GM23338 (cell line): ENCODE measurements at regions not wholly inside any gene's neighbourhood (a gene's known extent, or its start where the extent isn't known, plus 50 kb on each side); places are given as distances from the start of the nearest gene placed in this dataset.

ENCODE experiments used
- ATAC-seq: fragments of 200-7000 bp; cut with Tn5 transposase; 3 replicates; pipeline ENCODE4 v1.9.1; 2020
- DNase-seq: peaks from one replicate; pipeline ENCODE4 v3.0.0-alpha.2; 2015; ENCODE audit warnings: low spot score
- H2AFZ ChIP-seq: fragments of 200-600 bp; sonication (generic); 2 replicates; pipeline ENCODE4 v1.8.0; 2016; ENCODE audit warnings: antibody characterized with exemption, mild to moderate bottlenecking, moderate library complexity
- H3F3A ChIP-seq: fragments of 200-600 bp; sonication (generic); replicated peaks from 2 replicates; pipeline ENCODE4 v1.8.0; 2017; ENCODE audit warnings: antibody characterized with exemption, mixed run types, low read depth
- H3K27ac ChIP-seq: fragments of 200-600 bp; sonication (generic); 2 replicates; pipeline ENCODE4 v1.6.1; 2016; ENCODE audit warnings: low read depth
- H3K27me3 ChIP-seq: fragments of 200-600 bp; sonication (generic); 2 replicates; pipeline ENCODE4 v1.8.0; 2016; ENCODE audit warnings: mild to moderate bottlenecking, mixed run types, moderate library complexity; ENCODE audit not compliant: insufficient read depth
- H3K36me3 ChIP-seq: fragments of 200-600 bp; sonication (generic); 2 replicates; pipeline ENCODE4 v1.8.0; 2016; ENCODE audit warnings: mild to moderate bottlenecking; ENCODE audit not compliant: insufficient read depth
- H3K4me1 ChIP-seq: fragments of 200-600 bp; sonication (generic); 2 replicates; pipeline ENCODE4 v1.8.0; 2016; ENCODE audit warnings: mild to moderate bottlenecking, moderate library complexity; ENCODE audit not compliant: insufficient read depth
- H3K4me2 ChIP-seq: fragments of 200-600 bp; sonication (generic); 2 replicates; pipeline ENCODE4 v1.7.1; 2017; ENCODE audit warnings: mixed run types
- H3K4me3 ChIP-seq: fragments of 200-600 bp; sonication (generic); 2 replicates; pipeline ENCODE4 v1.6.1; 2016; ENCODE audit warnings: mixed run types
- H3K79me2 ChIP-seq: fragments of 200-600 bp; sonication (generic); replicated peaks from 2 replicates; pipeline ENCODE4 v1.8.0; 2017; ENCODE audit warnings: mild to moderate bottlenecking; ENCODE audit not compliant: insufficient read depth
- H3K9me2 ChIP-seq: fragments of 200-600 bp; sonication (generic); 2 replicates; pipeline ENCODE4 v1.8.0; 2017; ENCODE audit not compliant: insufficient read depth
- H4K20me1 ChIP-seq: fragments of 200-600 bp; sonication (generic); replicated peaks from 2 replicates; pipeline ENCODE4 v1.8.0; 2017; ENCODE audit warnings: mild to moderate bottlenecking; ENCODE audit not compliant: insufficient read depth
- H3K27ac Mint-ChIP-seq: 2 replicates; pipeline ENCODE4 v1.8.0; 2020; ENCODE audit warnings: inconsistent platforms, mild to moderate bottlenecking, moderate library complexity, mixed read lengths
- H3K27me3 Mint-ChIP-seq: 3 replicates; pipeline ENCODE4 v1.8.0; 2022; ENCODE audit warnings: low read depth, mild to moderate bottlenecking, moderate library complexity, mixed read lengths, inconsistent platforms; ENCODE audit not compliant: insufficient read depth, poor library complexity
- H3K36me3 Mint-ChIP-seq: 3 replicates; pipeline ENCODE4 v1.8.0; 2021; ENCODE audit warnings: low read depth, mild to moderate bottlenecking, inconsistent platforms, moderate library complexity, mixed read lengths
- H3K4me1 Mint-ChIP-seq: 3 replicates; pipeline ENCODE4 v1.8.0; 2020; ENCODE audit warnings: mild to moderate bottlenecking, inconsistent platforms, mixed read lengths
- H3K4me3 Mint-ChIP-seq: 3 replicates; pipeline ENCODE4 v1.8.0; 2021; ENCODE audit warnings: moderate library complexity, mild to moderate bottlenecking, inconsistent platforms, mixed read lengths
- H3K9me3 Mint-ChIP-seq: 3 replicates; pipeline ENCODE4 v1.8.0; 2020; ENCODE audit warnings: moderate library complexity, mild to moderate bottlenecking, inconsistent platforms, mixed read lengths
- CREB1 ChIP-seq: fragments of 250-450 bp; sonication (Bioruptor Pico); IDR thresholded peaks from 2 replicates; pipeline ENCODE4 v1.5.0; 2020; ENCODE audit warnings: low read depth, mild to moderate bottlenecking, moderate library complexity
- ETS1 ChIP-seq: IDR thresholded peaks from 2 replicates; pipeline ENCODE4 v1.6.1; 2016; ENCODE audit warnings: antibody characterized with exemption
- EZH2 ChIP-seq: fragments of 200-600 bp; sonication (generic); IDR thresholded peaks from one replicate; pipeline ENCODE4 v1.8.0; 2017; ENCODE audit warnings: antibody characterized with exemption, mild to moderate bottlenecking, low read depth; ENCODE audit not compliant: unreplicated experiment
- EZH2phosphoT487 ChIP-seq: fragments of 200-600 bp; sonication (generic); IDR thresholded peaks from one replicate; pipeline ENCODE4 v1.8.1; 2018; ENCODE audit warnings: antibody characterized with exemption; ENCODE audit not compliant: unreplicated experiment
- JUNB ChIP-seq: IDR thresholded peaks from one replicate; pipeline ENCODE4 v1.6.1; 2016; ENCODE audit warnings: antibody characterized with exemption; ENCODE audit not compliant: unreplicated experiment
- NANOG ChIP-seq: IDR thresholded peaks from 2 replicates; pipeline ENCODE4 v1.6.1; 2016; ENCODE audit warnings: antibody characterized with exemption, borderline replicate concordance
- POLR2AphosphoS5 ChIP-seq: IDR thresholded peaks from 2 replicates; pipeline ENCODE4 v1.6.1; 2016; ENCODE audit warnings: antibody characterized with exemption, low read depth
- REST ChIP-seq: IDR thresholded peaks from one replicate; pipeline ENCODE4 v1.6.1; 2018; ENCODE audit warnings: antibody characterized with exemption; ENCODE audit not compliant: unreplicated experiment
- STAT1 ChIP-seq: IDR thresholded peaks from one replicate; pipeline ENCODE4 v1.6.1; 2016; ENCODE audit warnings: antibody characterized with exemption; ENCODE audit not compliant: unreplicated experiment
- ZNF114 ChIP-seq: fragments of 250-450 bp; sonication (Bioruptor Pico); IDR thresholded peaks from 2 replicates; pipeline ENCODE4 v1.5.0; 2020; ENCODE audit warnings: mild to moderate bottlenecking, moderate library complexity
- ZNF331 ChIP-seq: fragments of 250-450 bp; sonication (Bioruptor Pico); IDR thresholded peaks from 2 replicates; pipeline ENCODE4 v1.5.0; 2020; ENCODE audit warnings: low read depth, mild to moderate bottlenecking, moderate library complexity
- ZNF462 ChIP-seq: fragments of 250-450 bp; sonication (Bioruptor Pico); IDR thresholded peaks from 2 replicates; pipeline ENCODE4 v1.5.0; 2020; ENCODE audit warnings: mild to moderate bottlenecking, moderate library complexity
- TF ChIP-seq, protein P1 (sequence below), 2 experiments: fragments of 200-600 bp in 1 of 2; sonication (generic) in 1 of 2; conservative IDR thresholded peaks; 2 replicates each; pipeline versions ENCODE4 v1.5.1 to v1.6.1; 2016 to 2017; ENCODE audit warnings: antibody characterized with exemption in 2 of 2, low read depth in 2 of 2, mild to moderate bottlenecking in 2 of 2, moderate library complexity in 1 of 2

- H3K36me3 Mint-ChIP-seq, result no peaks in the 10 kb centered on the region
- no peaks in the 10 kb centered on the region for H3K9me3 Mint-ChIP-seq
- Histone ChIP-seq H2AFZ (no peak overlapping the region), H3K27ac (no peak overlapping the region), H4K20me1 (no peaks in the 10 kb centered on the region), H3F3A (no peaks in the 10 kb centered on the region), H3K36me3 (no peaks in the 10 kb centered on the region), H3K4me3 (no peak overlapping the region), H3K9me2 (0 out of 2 replicates have a peak, but pooled peaks cover 2% of the 10 kb centered on the region), H3K27me3 (no peaks in the 10 kb centered on the region), H3K4me2 (no peak overlapping the region), H3K4me1 (peaks cover 18% of the 10 kb centered on the region), H3K79me2 (no peaks in the 10 kb centered on the region)
- TF ChIP-seq ETS1, result no peak
- no peak for TF ChIP-seq REST
- TF ChIP-seq JUNB, result no peak
- no peak for TF ChIP-seq ZNF331 (CRISPR knock-in tag)
- TF ChIP-seq, protein P1, sequence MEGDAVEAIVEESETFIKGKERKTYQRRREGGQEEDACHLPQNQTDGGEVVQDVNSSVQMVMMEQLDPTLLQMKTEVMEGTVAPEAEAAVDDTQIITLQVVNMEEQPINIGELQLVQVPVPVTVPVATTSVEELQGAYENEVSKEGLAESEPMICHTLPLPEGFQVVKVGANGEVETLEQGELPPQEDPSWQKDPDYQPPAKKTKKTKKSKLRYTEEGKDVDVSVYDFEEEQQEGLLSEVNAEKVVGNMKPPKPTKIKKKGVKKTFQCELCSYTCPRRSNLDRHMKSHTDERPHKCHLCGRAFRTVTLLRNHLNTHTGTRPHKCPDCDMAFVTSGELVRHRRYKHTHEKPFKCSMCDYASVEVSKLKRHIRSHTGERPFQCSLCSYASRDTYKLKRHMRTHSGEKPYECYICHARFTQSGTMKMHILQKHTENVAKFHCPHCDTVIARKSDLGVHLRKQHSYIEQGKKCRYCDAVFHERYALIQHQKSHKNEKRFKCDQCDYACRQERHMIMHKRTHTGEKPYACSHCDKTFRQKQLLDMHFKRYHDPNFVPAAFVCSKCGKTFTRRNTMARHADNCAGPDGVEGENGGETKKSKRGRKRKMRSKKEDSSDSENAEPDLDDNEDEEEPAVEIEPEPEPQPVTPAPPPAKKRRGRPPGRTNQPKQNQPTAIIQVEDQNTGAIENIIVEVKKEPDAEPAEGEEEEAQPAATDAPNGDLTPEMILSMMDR (conservative IDR thresholded peaks at IDR 0.05; ENCODE audit: low read depth in 2 of 2), result no peak
- no peak for TF ChIP-seq ZNF462 (CRISPR knock-in tag)
- no peak for TF ChIP-seq ZNF114 (CRISPR knock-in tag)
- no peak for TF ChIP-seq STAT1
- TF ChIP-seq EZH2phosphoT487, result no peak
- no peak for TF ChIP-seq POLR2AphosphoS5
- TF ChIP-seq CREB1, result no peak
- no peak for TF ChIP-seq NANOG
- TF ChIP-seq EZH2, result no peak
- H3K4me1 Mint-ChIP-seq, result peaks cover 20% of the 10 kb centered on the region
- ATAC-seq (no peak), DNase-seq (no peak)
- H3K27me3 Mint-ChIP-seq, result no peaks in the 10 kb centered on the region
- H3K4me3 Mint-ChIP-seq, result no peak overlapping the region
- H3K27ac Mint-ChIP-seq, result no peak overlapping the region
These were observed 1260.8 kb downstream of the GATA3 start for GRCh38 chr10:9315292-9315691.
